Left forelimb (tissue), 1 donor: ENCODE measurements at regions not wholly inside any gene's neighbourhood (a gene's known extent, or its start where the extent isn't known, plus 50 kb on each side); places are given as distances from the start of the nearest gene placed in this dataset.
"Not testable (repeated sequence)": the region's sequence is repeated elsewhere in the genome, so short reads cannot be mapped to it uniquely, and the experiment has no call there.

Source experiments
- DNase-seq: peaks from one replicate; pipeline ENCODE4 v3.0.0-alpha.2; 2018; ENCODE audit warnings: low spot score

DNA sequence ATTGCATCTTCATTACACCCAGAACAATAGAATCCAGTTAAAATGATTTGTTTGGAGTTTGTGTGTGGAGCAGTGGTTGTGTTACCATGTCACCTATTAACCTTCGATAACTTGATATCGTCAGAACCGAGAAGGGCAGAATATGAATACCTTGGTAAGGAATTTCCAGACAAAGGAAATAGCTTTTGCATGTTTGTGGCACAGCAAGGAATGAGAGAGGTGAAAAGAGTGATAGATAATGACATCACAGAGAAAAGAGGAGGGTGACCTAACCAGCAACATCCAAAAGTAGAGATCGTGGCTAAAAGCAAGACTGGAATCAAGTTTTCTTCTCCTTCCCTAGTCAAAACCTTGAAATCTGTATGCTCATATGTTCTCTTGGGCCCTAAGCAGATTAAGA, 244.6 kb upstream of the NEGR1 start:
- DNase-seq = no peak

- no peak for DNase-seq
Observed at GRCh38 chr1:72524021-72524420, 241.7 kb upstream of the NEGR1 start.

DNA sequence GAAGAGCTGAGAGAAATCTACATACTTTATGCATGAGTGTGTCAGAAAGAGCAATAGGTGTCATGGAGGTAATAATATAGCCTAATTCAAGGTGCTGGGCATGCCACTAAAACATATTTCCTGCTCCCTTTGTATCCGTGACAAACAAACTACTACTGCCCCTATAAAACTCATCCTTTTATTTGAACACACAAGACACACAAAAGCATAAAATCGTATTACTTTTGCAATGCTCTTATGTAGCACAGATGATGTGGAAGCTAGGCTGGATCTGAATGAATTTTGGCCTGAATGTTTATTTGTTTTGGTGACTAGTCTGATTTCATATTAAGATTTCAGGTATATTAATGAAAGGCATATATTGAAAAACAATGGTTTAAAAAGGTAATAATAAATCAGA, 239.3 kb upstream of the NEGR1 start:
- no peak for DNase-seq

DNA sequence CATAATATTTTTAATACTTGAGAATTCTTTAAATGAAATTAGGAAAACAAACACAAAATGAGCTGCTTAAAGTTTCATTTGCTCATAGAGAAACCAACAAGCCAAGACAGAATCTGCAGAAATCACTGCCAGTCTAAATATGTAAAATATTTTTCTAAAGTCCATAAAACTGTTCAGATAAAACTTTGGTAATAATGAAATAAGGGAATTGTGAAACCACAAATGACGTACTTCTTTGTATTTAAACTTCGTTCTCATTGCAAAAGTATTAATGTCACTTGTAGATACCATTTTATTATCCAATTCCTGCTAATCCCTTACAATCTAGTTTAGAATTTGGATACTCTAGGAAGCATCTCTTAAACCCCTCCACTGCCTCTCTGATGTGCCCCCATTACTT, 234.5 kb upstream of the NEGR1 start:
- DNase-seq = no peak

GRCh38 chr1:72516264-72516663, 233.9 kb upstream of the NEGR1 start:
- DNase-seq = no peak

- DNase-seq = no peak
Observed at GRCh38 chr1:72498371-72498770, 216.0 kb upstream of the NEGR1 start.

DNA sequence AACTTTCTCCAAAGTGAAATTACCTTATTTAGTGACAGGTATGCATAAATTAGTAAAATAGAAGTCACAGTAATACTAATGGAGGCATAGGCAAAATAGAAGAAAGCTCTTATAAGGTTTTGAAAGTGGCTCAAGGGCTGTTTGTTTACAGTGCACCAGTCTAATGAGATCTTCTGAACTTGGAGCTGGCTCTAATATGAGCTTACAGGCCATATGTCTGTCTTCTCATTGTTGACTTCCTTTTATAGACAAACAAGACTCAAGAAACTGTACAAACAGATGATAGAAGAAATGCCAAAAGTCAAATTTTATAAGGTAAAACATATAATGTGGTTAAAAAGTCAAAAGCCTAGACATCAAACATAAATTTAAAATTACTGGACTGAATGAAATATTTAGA, 207.5 kb upstream of the NEGR1 start:
- DNase-seq = no peak

- DNase-seq = no peak
Observed at GRCh38 chr1:72485801-72486200, 203.5 kb upstream of the NEGR1 start.

DNA sequence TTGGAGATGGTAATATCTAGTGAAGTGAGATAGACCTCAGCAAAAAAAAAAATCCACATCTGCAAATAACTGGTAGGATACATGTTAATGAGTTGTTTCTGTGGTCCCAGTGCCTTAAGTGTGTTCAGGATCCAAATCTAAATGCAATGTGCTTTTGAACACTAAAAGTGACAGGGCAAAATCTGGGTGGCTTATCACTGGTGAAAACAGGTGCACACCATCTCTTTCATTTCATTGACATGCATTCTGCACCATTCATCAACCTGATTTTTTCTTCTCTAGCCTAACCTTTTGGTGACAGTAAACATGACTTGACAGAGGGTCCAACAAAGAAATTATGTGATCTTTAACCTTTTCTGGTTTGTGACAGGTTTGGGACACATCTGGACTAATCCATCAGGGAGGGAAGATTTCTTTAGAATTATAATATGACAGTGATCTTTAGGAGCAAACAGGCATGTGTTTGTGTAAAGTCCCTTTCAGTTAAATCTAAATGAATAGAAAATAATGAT, 201.6 kb upstream of the NEGR1 start:
- no peak for DNase-seq

- no peak for DNase-seq
Observed at GRCh38 chr1:72482736-72483413, 200.5 kb upstream of the NEGR1 start.

- DNase-seq = no peak
Observed at GRCh38 chr1:72481420-72481970, 199.2 kb upstream of the NEGR1 start.

DNA sequence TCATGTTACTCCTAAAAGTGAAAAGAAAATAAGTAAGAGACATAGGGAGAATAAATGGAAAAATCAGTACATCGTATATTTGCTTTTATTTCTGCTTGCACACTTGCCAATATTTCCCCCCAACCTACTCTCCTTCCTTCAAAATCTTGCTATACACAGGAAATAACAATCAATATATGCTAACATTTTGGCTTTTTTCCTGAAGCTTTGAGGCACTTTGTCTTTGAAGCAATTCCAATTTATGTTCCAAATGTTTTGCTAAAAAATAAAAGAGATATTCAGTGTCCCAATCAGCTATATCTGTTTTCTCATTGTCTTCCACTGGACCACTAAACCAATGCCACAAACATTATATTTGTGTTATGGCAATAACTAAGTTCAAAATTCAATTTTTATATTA, 184.0 kb upstream of the NEGR1 start:
- DNase-seq = no peak

GRCh38 chr1:72462186-72462905, 180.0 kb upstream of the NEGR1 start:
- no peak for DNase-seq

DNA sequence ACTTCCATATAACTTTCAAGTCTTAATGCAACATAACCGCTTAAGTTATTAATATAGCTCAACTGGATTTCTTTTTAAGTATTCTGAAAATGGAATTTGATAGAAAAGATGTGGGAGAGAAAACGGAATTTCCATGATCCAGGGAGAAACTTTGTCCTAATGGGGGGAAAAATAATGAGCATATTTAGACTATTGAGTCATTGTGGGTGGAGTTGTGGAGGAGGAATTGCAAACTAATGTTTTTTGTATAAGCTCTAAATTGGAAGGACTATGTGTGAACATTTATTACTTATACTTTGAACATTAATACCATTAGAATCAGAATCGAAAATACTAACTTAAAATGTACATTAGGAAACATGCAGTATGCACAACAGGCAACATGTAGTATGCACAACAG, 159.9 kb upstream of the NEGR1 start:
- no peak for DNase-seq

DNA sequence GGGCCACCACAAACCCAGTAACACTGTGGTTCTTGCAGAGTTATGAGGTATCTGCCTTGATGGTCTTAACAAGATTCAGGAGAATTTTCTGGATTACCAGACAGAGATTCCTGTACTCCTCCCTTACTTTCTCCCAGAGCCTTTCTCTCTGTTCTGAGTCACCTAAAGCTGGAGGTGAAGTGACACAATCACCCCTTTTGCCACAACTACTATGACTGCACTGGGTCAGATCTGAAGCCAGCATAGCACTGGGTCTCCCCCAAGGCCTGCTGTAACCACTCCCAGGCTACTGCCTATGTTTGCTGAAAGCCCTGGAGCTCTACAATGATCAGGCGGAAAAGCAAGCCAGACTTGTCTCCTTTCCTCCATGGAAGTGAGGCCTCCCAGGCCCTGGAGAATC, 156.7 kb upstream of the NEGR1 start:
- DNase-seq = no peak

GRCh38 chr1:72438270-72438669, 155.9 kb upstream of the NEGR1 start:
- DNase-seq = no peak

- no peak for DNase-seq
Observed at GRCh38 chr1:72435025-72435424, 152.7 kb upstream of the NEGR1 start.

GRCh38 chr1:72434070-72434469, 151.7 kb upstream of the NEGR1 start:
- no peak for DNase-seq

DNA sequence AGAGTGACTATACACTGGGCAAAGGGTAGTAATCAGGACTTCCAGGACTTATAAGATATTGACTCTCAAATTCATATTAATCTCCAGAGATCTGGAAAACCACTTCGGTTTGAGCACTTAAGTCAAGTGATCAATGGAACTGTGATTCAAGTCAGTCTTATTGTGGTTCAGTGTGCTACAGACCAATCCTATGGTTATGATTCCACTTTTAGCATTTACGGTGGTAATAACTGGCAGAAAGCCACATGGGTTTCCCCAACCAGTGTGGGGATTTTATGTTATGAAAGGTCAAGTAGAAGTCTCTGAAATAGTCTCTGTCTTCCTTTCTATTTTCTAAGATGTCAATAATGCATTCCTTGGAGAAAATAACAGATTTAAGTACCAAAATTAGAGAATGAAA, 151.3 kb upstream of the NEGR1 start:
- DNase-seq = no peak

- no peak for DNase-seq
Observed at GRCh38 chr1:72432645-72433267, 150.4 kb upstream of the NEGR1 start.

- DNase-seq = no peak
Observed at GRCh38 chr1:72431810-72432209, 149.5 kb upstream of the NEGR1 start.

DNA sequence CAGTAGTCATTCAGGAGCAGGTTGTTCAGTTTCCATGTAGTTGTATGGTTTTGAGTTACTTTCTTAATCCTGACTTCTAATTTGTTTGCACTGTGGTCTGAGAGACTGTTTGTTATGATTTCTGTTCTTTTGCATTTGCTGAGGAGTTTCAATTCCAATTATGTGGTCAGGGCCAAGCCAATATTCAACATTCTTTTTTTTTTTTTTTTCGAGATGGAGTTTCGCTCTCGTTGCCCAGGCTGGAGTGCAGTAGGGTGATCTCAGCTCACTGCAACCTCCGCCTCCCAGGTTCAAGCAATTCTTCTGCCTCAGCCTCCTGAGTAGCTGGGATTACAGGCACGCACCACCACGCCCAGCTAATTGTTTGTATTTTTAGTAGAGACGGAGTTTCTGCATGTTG, 145.9 kb upstream of the NEGR1 start:
- DNase-seq = not testable (repeated sequence)

- DNase-seq = no peak
Observed at GRCh38 chr1:72419229-72419628, 136.9 kb upstream of the NEGR1 start.
